Islet of Langerhans (tissue), 1 donor: ENCODE measurements at regions not wholly inside any gene's neighbourhood (a gene's known extent, or its start where the extent isn't known, plus 50 kb on each side); places are given as distances from the start of the nearest gene placed in this dataset.

ENCODE experiments used
- FAIRE-seq: peaks from one replicate; lab custom pipeline; 2011; peaks lifted over from hg19 to GRCh38; lab: Jason Lieb, UNC

GRCh38 chr1:55658917-55659316 is 443.8 kb upstream of the USP24 start:
- FAIRE-seq = no peak

- FAIRE-seq = no peak
Measured at GRCh38 chr1:55654750-55655149, 439.6 kb upstream of the USP24 start.

GRCh38 chr1:55654171-55654570 is 439.0 kb upstream of the USP24 start:
- no peak for FAIRE-seq

- no peak for FAIRE-seq
Measured at GRCh38 chr1:55650444-55650843, 435.3 kb upstream of the USP24 start.

GRCh38 chr1:55646181-55646580 is 431.0 kb upstream of the USP24 start:
- FAIRE-seq = no peak

GRCh38 chr1:55645270-55645669 is 430.1 kb upstream of the USP24 start:
- FAIRE-seq = no peak

GRCh38 chr1:55641947-55642346 is 426.8 kb upstream of the USP24 start:
- no peak for FAIRE-seq

- no peak for FAIRE-seq
Measured at GRCh38 chr1:55640708-55641473, 425.7 kb upstream of the USP24 start.

- no peak for FAIRE-seq
Measured at GRCh38 chr1:55639526-55639925, 424.4 kb upstream of the USP24 start.

- no peak for FAIRE-seq
Measured at GRCh38 chr1:55639051-55639450, 423.9 kb upstream of the USP24 start.

- FAIRE-seq = no peak
Measured at GRCh38 chr1:55636696-55637095, 421.5 kb upstream of the USP24 start.

- no peak for FAIRE-seq
Measured at GRCh38 chr1:55635856-55636255, 420.7 kb upstream of the USP24 start.

- FAIRE-seq = no peak
Measured at GRCh38 chr1:55634516-55634915, 419.4 kb upstream of the USP24 start.

- no peak for FAIRE-seq
Measured at GRCh38 chr1:55632906-55633305, 417.7 kb upstream of the USP24 start.

GRCh38 chr1:55632058-55632457 is 416.9 kb upstream of the USP24 start:
- FAIRE-seq = no peak

- FAIRE-seq = no peak
Measured at GRCh38 chr1:55631509-55631908, 416.3 kb upstream of the USP24 start.

- FAIRE-seq = no peak
Measured at GRCh38 chr1:55626326-55626725, 411.2 kb upstream of the USP24 start.

GRCh38 chr1:55624766-55625165 is 409.6 kb upstream of the USP24 start:
- no peak for FAIRE-seq

GRCh38 chr1:55623311-55623710 is 408.1 kb upstream of the USP24 start:
- no peak for FAIRE-seq

GRCh38 chr1:55622074-55622473 is 406.9 kb upstream of the USP24 start:
- no peak for FAIRE-seq

GRCh38 chr1:55618199-55618598 is 403.0 kb upstream of the USP24 start:
- no peak for FAIRE-seq

GRCh38 chr1:55617288-55617982 is 402.3 kb upstream of the USP24 start:
- FAIRE-seq = no peak

- no peak for FAIRE-seq
Measured at GRCh38 chr1:55612988-55613387, 397.8 kb upstream of the USP24 start.

GRCh38 chr1:55611123-55611522 is 396.0 kb upstream of the USP24 start:
- no peak for FAIRE-seq
